K562 (cell line): ENCODE measurements at regions not wholly inside any gene's neighbourhood (a gene's known extent, or its start where the extent isn't known, plus 50 kb on each side); places are given as distances from the start of the nearest gene placed in this dataset.

Experiments
- ATAC-seq: fragments of 200-7000 bp; cut with Tn5 transposase; 3 replicates; pipeline ENCODE4 v1.9.1; 2020; ENCODE audit warnings: moderate library complexity
- BruUV-seq: library from RNA; stranded (reverse); fragments of 400-500 nt; replicated peaks from 2 replicates; lab custom pipeline; 2021; lab: Mats Ljungman, UMichigan
- CTCF ChIA-PET: fragments of 300-600 bp; formaldehyde crosslinking; extraction: SDS; loops from one replicate; lab custom pipeline; 2021; ENCODE audit warnings: low intra/inter-chr PET ratio; lab: Yijun Ruan, JAX
- POLR2A ChIA-PET: fragments of 300-600, 350-650 bp; sonication (Branson Sonifier 250); formaldehyde crosslinking; extraction: SDS; loops from one replicate; lab custom pipeline; 2021; ENCODE audit warnings: antibody characterized with exemption, inconsistent platforms; lab: Yijun Ruan, JAX
- DNase-seq, 4 experiments: peaks; one replicate each; pipeline versions ENCODE4 v3.0.0 to v3.0.0-alpha.2; 2011 to 2018; ENCODE audit warnings: low spot score in 3 of 4, mixed read lengths in 3 of 4; ENCODE audit errors: extremely low read depth in 1 of 4
- FAIRE-seq: peaks from 2 replicates; lab custom pipeline; 2011; peaks lifted over from hg19 to GRCh38; lab: Jason Lieb, UNC
- H2AFZ ChIP-seq: 2 replicates; pipeline ENCODE4 v1.6.0; 2011; ENCODE audit warnings: low read depth, low read length, control low read depth, inconsistent platforms
- H3K27ac ChIP-seq: fragments of 200-600 bp; 3 replicates; pipeline ENCODE4 v1.8.0; 2011; ENCODE audit warnings: low read depth, mild to moderate bottlenecking, control low read depth, inconsistent platforms, low read length, moderate library complexity, mixed read lengths; ENCODE audit errors: extremely low read depth
- H3K27me3 ChIP-seq, 2 experiments: fragments of 300-600 bp in 1 of 2; 2 replicates in 1 of 2; 3 replicates in 1 of 2; pipeline versions ENCODE4 v1.6.0 to v1.8.0; 2011; ENCODE audit warnings: inconsistent platforms in 2 of 2, low read length in 2 of 2, mild to moderate bottlenecking in 1 of 2, mixed read lengths in 1 of 2, moderate library complexity in 1 of 2; ENCODE audit not compliant: control insufficient read depth in 2 of 2, insufficient read depth in 2 of 2
- H3K36me3 ChIP-seq: fragments of 300-600 bp; 3 replicates; pipeline ENCODE4 v1.8.0; 2011; ENCODE audit warnings: mild to moderate bottlenecking, low read length, inconsistent platforms; ENCODE audit not compliant: control insufficient read depth, insufficient read depth
- H3K4me1 ChIP-seq, 2 experiments: fragments of 200-600 bp in 1 of 2; replicated peaks in 1 of 2; 2 replicates in 1 of 2; 3 replicates in 1 of 2; pipeline versions ENCODE4 v1.5.1 to v1.8.0; 2011; ENCODE audit warnings: inconsistent platforms in 2 of 2, low read length in 2 of 2, mild to moderate bottlenecking in 1 of 2, mixed read lengths in 1 of 2, moderate library complexity in 1 of 2; ENCODE audit not compliant: control insufficient read depth in 2 of 2, insufficient read depth in 2 of 2
- H3K4me2 ChIP-seq: 2 replicates; pipeline ENCODE4 v1.6.1; 2011; ENCODE audit warnings: low read length, control low read depth, inconsistent platforms, mixed read lengths; ENCODE audit not compliant: insufficient read depth
- H3K4me3 ChIP-seq: fragments of 200-600 bp; sonication (generic), shearing (Covaris generic); 2 replicates; pipeline ENCODE4 v1.5.1; 2016; ENCODE audit warnings: control low read depth, inconsistent platforms
- H3K79me2 ChIP-seq: fragments of 200-600 bp; 3 replicates; pipeline ENCODE4 v1.8.0; 2011; ENCODE audit warnings: low read length, inconsistent platforms; ENCODE audit not compliant: control insufficient read depth, insufficient read depth
- H3K9ac ChIP-seq, 2 experiments: 2 replicates each; pipeline versions ENCODE4 v1.6.0 to v1.6.1; 2011; ENCODE audit warnings: low read depth in 2 of 2, low read length in 2 of 2, control low read depth in 1 of 2, inconsistent platforms in 1 of 2, mild to moderate bottlenecking in 1 of 2, mixed read lengths in 1 of 2; ENCODE audit not compliant: insufficient read depth in 1 of 2
- H3K9me1 ChIP-seq: one replicate; pipeline ENCODE4 v1.6.0; 2011; ENCODE audit warnings: inconsistent platforms, mild to moderate bottlenecking, low read length, moderate library complexity; ENCODE audit not compliant: control insufficient read depth, insufficient read depth
- H3K9me3 ChIP-seq: replicated peaks from 2 replicates; pipeline ENCODE4 v1.5.1; 2011; ENCODE audit warnings: low read depth, low read length, inconsistent platforms; ENCODE audit not compliant: control insufficient read depth, insufficient read depth
- H4K20me1 ChIP-seq: replicated peaks from 2 replicates; pipeline ENCODE4 v1.6.1; 2011; ENCODE audit warnings: low read length, inconsistent platforms, mixed read lengths; ENCODE audit not compliant: control insufficient read depth, insufficient read depth
- DMBX1 ChIP-seq: fragments of 250-450 bp; sonication (Bioruptor Pico); IDR thresholded peaks from 2 replicates; pipeline ENCODE4 v1.8.0; 2022; ENCODE audit warnings: inconsistent platforms, mild to moderate bottlenecking, moderate library complexity, borderline replicate concordance
- ELF2 ChIP-seq: fragments of 250-450 bp; sonication (Bioruptor Pico); IDR thresholded peaks from 2 replicates; pipeline ENCODE4 v1.5.0; 2021; ENCODE audit warnings: mild to moderate bottlenecking
- GTF2E2 ChIP-seq: fragments of 200-800 bp; sonication (Bioruptor generic); IDR thresholded peaks from 2 replicates; pipeline ENCODE4 v1.6.1; 2016; ENCODE audit warnings: missing genetic modification characterization, missing compliant biosample characterization
- GTF2F1 ChIP-seq: IDR thresholded peaks from 2 replicates; pipeline ENCODE4 v1.6.1; 2011; ENCODE audit warnings: low read depth, low read length, improper control_type of control experiment
- MCM2 ChIP-seq: fragments of 450-650 bp; IDR thresholded peaks from 2 replicates; pipeline ENCODE4 v1.6.1; 2017; ENCODE audit warnings: low read depth, mild to moderate bottlenecking
- MYBL2 ChIP-seq, 2 experiments: fragments of 450-650 bp in 1 of 2; sonication (generic) in 1 of 2; formaldehyde crosslinking in 1 of 2; IDR thresholded peaks; 2 replicates each; pipeline versions ENCODE4 v1.6.1 to v1.8.1; 2017 to 2022; ENCODE audit warnings: borderline replicate concordance in 1 of 2, inconsistent platforms in 1 of 2, low read depth in 1 of 2, mild to moderate bottlenecking in 1 of 2, missing genetic modification reagents in 1 of 2, moderate library complexity in 1 of 2
- XRCC3 ChIP-seq: fragments of 450-650 bp; IDR thresholded peaks from 2 replicates; pipeline ENCODE4 v1.6.1; 2017; ENCODE audit warnings: mild to moderate bottlenecking, moderate library complexity
- ZNF197 ChIP-seq: fragments of 200-800 bp; sonication (Bioruptor generic); IDR thresholded peaks from 2 replicates; pipeline ENCODE4 v1.6.1; 2016; ENCODE audit warnings: low read depth, missing genetic modification characterization, missing compliant biosample characterization
- ZNF668 ChIP-seq: fragments of 250-450 bp; sonication (Bioruptor Pico); IDR thresholded peaks from 2 replicates; pipeline ENCODE4 v1.8.0; 2022; ENCODE audit warnings: mild to moderate bottlenecking, inconsistent platforms
- WGBS: fragments of 100-300 bp; shearing (Covaris generic); methylation state at CpG from one replicate; pipeline ENCODE4 v1.1.6; 2016; ENCODE audit warnings: low coverage, mixed read lengths; ENCODE audit not compliant: insufficient coverage; ENCODE audit errors: missing lambda C conversion rate; 5-methylcytosine and 5-hydroxymethylcytosine counted together
- in situ Hi-C: fragments of 300-500 bp; cut with MboI; formaldehyde crosslinking; loops from 4 replicates; pipeline ENCODE4 v1.15.0; 2018; ENCODE audit warnings: inconsistent platforms, mixed read lengths
- intact Hi-C: fragments of 100-400 bp; cut with micrococcal nuclease; formaldehyde crosslinking; loops from 2 replicates; pipeline ENCODE4 v1.14.2; 2022
- TF ChIP-seq, protein P1 (sequence below): fragments of 450-650 bp; IDR thresholded peaks from 2 replicates; pipeline ENCODE4 v1.7.1; 2018; ENCODE audit warnings: mild to moderate bottlenecking, low read depth; ENCODE audit not compliant: partially characterized antibody
- TF ChIP-seq, protein P2 (sequence below): IDR thresholded peaks from 2 replicates; pipeline ENCODE4 v1.6.1; 2012; ENCODE audit warnings: low read depth, low read length, improper control_type of control experiment, borderline replicate concordance
- TF ChIP-seq, protein P3 (sequence below): sonication (generic); formaldehyde crosslinking; IDR thresholded peaks from 2 replicates; pipeline ENCODE4 v1.8.1; 2023; ENCODE audit warnings: missing genetic modification reagents, mild to moderate bottlenecking, borderline replicate concordance

DNA sequence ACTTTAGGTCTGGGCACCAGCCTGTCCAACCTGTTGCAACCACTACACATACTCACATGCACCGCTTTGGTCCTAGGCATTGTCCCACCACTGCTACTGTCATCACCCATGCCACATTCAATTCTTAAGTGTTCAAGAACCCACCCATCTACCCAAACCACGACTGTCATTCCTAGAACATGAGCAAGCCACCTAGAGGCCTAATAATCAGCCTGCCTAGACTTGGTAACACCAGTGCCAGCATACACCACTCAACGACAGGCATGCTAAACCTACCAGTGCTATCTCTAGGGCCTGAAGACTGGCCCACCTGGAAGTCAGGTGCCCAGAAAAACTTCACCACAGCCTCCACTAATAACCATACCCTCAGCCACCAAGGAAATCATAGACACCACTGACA is 532.8 kb upstream of the DEPDC1 start:
- Histone ChIP-seq H3K9ac (no peak overlapping the region), H3K4me1 (no peaks in the 10 kb centered on the region), H4K20me1 (no peaks in the 10 kb centered on the region), H3K4me3 (no peak overlapping the region), H3K9me3 (peaks cover 5% of the 10 kb centered on the region; the same call in 1 of the 2 replicates), H3K27ac (no peak overlapping the region), H3K9me1 (no peaks in the 10 kb centered on the region), H3K79me2 (no peaks in the 10 kb centered on the region), H2AFZ (no peak overlapping the region), H3K27me3 (no peaks in the 10 kb centered on the region), H3K36me3 (no peaks in the 10 kb centered on the region), H3K4me2 (no peak overlapping the region)
- ChIA-PET CTCF (no interaction called here), POLR2A (no interaction called here)
- intact Hi-C loops = no loop called here
- WGBS = 0% methylated on average over 3 of the region's 3 CpGs
- BruUV-seq = no TSS peak
- DNase-seq (no peak), FAIRE-seq (no peak), ATAC-seq (no peak)
- in situ Hi-C loops = no loop called here
- TF ChIP-seq GTF2E2 (tag) (no peak), MCM2 (no peak), MYBL2 (IDR thresholded peaks at IDR 0.05; ENCODE audit: low read depth) (no peak), MYBL2 (CRISPR knock-in tag; IDR thresholded peaks at IDR 0.05; ENCODE audit: borderline replicate concordance) (no peak), ELF2 (CRISPR knock-in tag) (no peak), GTF2F1 (no peak), ZNF668 (CRISPR knock-in tag) (no peak), ZNF197 (CRISPR knock-in tag) (no peak), DMBX1 (CRISPR knock-in tag) (no peak), XRCC3 (no peak)
- TF ChIP-seq, protein P1, sequence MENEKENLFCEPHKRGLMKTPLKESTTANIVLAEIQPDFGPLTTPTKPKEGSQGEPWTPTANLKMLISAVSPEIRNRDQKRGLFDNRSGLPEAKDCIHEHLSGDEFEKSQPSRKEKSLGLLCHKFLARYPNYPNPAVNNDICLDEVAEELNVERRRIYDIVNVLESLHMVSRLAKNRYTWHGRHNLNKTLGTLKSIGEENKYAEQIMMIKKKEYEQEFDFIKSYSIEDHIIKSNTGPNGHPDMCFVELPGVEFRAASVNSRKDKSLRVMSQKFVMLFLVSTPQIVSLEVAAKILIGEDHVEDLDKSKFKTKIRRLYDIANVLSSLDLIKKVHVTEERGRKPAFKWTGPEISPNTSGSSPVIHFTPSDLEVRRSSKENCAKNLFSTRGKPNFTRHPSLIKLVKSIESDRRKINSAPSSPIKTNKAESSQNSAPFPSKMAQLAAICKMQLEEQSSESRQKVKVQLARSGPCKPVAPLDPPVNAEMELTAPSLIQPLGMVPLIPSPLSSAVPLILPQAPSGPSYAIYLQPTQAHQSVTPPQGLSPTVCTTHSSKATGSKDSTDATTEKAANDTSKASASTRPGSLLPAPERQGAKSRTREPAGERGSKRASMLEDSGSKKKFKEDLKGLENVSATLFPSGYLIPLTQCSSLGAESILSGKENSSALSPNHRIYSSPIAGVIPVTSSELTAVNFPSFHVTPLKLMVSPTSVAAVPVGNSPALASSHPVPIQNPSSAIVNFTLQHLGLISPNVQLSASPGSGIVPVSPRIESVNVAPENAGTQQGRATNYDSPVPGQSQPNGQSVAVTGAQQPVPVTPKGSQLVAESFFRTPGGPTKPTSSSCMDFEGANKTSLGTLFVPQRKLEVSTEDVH = no peak
- TF ChIP-seq, protein P2, sequence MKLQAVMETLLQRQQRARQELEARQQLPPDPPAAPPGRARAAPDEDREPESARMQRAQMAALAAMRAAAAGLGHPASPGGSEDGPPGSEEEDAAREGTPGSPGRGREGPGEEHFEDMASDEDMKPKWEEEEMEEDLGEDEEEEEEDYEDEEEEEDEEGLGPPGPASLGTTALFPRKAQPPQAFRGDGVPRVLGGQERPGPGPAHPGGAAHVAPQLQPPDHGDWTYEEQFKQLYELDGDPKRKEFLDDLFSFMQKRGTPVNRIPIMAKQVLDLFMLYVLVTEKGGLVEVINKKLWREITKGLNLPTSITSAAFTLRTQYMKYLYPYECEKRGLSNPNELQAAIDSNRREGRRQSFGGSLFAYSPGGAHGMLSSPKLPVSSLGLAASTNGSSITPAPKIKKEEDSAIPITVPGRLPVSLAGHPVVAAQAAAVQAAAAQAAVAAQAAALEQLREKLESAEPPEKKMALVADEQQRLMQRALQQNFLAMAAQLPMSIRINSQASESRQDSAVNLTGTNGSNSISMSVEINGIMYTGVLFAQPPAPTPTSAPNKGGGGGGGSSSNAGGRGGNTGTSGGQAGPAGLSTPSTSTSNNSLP = no peak
- TF ChIP-seq, protein P3, sequence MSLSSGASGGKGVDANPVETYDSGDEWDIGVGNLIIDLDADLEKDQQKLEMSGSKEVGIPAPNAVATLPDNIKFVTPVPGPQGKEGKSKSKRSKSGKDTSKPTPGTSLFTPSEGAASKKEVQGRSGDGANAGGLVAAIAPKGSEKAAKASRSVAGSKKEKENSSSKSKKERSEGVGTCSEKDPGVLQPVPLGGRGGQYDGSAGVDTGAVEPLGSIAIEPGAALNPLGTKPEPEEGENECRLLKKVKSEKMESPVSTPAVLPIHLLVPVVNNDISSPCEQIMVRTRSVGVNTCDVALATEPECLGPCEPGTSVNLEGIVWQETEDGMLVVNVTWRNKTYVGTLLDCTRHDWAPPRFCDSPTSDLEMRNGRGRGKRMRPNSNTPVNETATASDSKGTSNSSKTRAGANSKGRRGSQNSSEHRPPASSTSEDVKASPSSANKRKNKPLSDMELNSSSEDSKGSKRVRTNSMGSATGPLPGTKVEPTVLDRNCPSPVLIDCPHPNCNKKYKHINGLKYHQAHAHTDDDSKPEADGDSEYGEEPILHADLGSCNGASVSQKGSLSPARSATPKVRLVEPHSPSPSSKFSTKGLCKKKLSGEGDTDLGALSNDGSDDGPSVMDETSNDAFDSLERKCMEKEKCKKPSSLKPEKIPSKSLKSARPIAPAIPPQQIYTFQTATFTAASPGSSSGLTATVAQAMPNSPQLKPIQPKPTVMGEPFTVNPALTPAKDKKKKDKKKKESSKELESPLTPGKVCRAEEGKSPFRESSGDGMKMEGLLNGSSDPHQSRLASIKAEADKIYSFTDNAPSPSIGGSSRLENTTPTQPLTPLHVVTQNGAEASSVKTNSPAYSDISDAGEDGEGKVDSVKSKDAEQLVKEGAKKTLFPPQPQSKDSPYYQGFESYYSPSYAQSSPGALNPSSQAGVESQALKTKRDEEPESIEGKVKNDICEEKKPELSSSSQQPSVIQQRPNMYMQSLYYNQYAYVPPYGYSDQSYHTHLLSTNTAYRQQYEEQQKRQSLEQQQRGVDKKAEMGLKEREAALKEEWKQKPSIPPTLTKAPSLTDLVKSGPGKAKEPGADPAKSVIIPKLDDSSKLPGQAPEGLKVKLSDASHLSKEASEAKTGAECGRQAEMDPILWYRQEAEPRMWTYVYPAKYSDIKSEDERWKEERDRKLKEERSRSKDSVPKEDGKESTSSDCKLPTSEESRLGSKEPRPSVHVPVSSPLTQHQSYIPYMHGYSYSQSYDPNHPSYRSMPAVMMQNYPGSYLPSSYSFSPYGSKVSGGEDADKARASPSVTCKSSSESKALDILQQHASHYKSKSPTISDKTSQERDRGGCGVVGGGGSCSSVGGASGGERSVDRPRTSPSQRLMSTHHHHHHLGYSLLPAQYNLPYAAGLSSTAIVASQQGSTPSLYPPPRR (CRISPR knock-in tag) = no peak
